ENCODE measurements at regions not wholly inside any gene's neighbourhood (a gene's known extent, or its start where the extent isn't known, plus 50 kb on each side); places are given as distances from the start of the nearest gene placed in this dataset.

DNA sequence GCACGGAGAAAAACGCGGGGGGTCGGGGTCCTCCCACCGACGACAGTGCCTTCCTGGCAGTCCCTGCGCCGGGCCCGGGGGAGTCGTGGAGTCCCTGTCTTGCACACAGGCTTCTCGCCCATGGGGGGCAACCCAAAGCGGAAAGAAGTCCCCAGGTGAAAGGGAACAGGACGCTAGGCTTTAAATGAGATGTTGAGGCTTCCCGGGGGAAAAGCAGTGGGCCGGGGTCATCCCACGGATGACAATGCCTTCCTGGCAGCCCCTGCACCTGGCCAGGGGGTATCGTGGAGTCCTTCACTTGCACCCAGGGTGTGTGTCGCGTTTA lies 162.9 kb upstream of the ALG10B start:
- H3K27me3 Mint-ChIP-seq: no peaks in the 10 kb centered on the region
- H3K36me3 Mint-ChIP-seq: no peaks in the 10 kb centered on the region
- ATAC-seq (ENCODE audit: low read depth in 2 of 2) (no peak), DNase-seq (no peak)
- Histone ChIP-seq H3K27me3 (ENCODE audit: control insufficient read depth, insufficient read depth, low read length) (no peaks in the 10 kb centered on the region), H3K36me3 (ENCODE audit: control insufficient read depth, insufficient read depth, low read length) (no peaks in the 10 kb centered on the region), H3K4me3 (ENCODE audit: low read depth, low read length) (no peak overlapping the region), H3K27ac (ENCODE audit: insufficient read depth, low read length, poor library complexity, severe bottlenecking) (no peak overlapping the region), H3K9me3 (ENCODE audit: control insufficient read depth in 2 of 2, low read length in 2 of 2) (peaks cover 0 to 22% of the 10 kb centered on the region in 2 experiments), H3K4me1 (ENCODE audit: control insufficient read depth, insufficient read depth, low read length, poor library complexity, severe bottlenecking) (no peaks in the 10 kb centered on the region)
- peaks cover 0 to 9% (median 1%) of the 10 kb centered on the region in 7 donors for H3K9me3 Mint-ChIP-seq
- no peaks in the 10 kb centered on the region for H3K4me1 Mint-ChIP-seq
- no peak overlapping the region for H3K4me3 Mint-ChIP-seq
- H3K27ac Mint-ChIP-seq: no peak overlapping the region

DNA sequence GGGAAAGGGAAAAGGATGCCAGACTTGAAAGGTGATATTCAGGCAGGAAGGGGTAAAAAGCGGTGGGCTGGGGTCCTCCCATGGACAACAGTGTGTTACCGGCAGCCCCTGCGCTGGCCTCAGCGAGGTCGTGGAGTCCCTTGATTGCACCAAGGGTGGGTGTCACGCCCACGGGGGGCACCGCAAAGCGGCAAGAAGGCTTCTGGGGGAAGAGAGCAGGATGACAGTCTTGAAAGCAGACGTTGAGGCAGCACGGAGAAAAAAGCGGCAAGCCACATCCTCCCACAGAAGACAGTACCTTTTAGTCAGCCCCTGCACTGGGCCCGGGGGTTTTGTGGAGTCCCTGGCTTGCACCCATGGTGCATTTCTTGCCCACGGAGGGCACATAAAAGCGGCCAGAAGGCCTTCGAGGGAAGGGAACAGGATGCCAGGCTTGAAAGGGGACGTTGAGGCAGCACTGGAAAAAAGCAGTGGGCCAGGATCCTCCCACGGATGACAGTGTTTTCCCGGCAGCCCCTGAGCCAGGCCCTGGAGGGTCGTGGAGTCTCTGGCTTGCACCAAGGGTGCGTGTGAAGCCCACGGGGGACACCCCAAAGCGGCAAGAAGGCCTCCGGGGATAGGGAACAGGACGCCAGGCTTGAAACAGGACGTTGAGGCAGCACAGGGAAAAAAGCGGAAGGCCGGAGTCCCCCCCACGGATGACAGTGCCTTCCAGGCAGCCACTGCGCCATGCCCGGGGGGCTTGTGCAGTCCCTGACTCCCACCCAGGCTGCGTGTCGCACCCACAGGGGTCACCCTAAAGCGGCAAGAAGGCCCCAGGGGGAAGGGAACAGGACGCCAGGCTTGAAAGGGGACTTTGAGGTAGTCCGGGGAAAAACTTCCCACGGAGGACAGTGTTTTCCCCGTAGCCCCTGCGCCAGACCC lies 162.2 kb upstream of the ALG10B start:
- no peak for DNase-seq
- no peaks in the 10 kb centered on the region for H3K27me3 ChIP-seq (ENCODE audit: control insufficient read depth, insufficient read depth, low read length)
- Mint-ChIP-seq H3K9me3 (peaks cover 0 to 7% (median 0%) of the 10 kb centered on the region in 7 donors), H3K4me3 (no peak overlapping the region), H3K27me3 (no peaks in the 10 kb centered on the region), H3K4me1 (no peaks in the 10 kb centered on the region), H3K27ac (no peak overlapping the region), H3K36me3 (no peaks in the 10 kb centered on the region)
- peaks cover 0 to 22% of the 10 kb centered on the region in 2 experiments for H3K9me3 ChIP-seq (ENCODE audit: control insufficient read depth in 2 of 2, low read length in 2 of 2)
- no peak overlapping the region for H3K27ac ChIP-seq (ENCODE audit: insufficient read depth, low read length, poor library complexity, severe bottlenecking)
- no peaks in the 10 kb centered on the region for H3K4me1 ChIP-seq (ENCODE audit: control insufficient read depth, insufficient read depth, low read length, poor library complexity, severe bottlenecking)
- H3K36me3 ChIP-seq (ENCODE audit: control insufficient read depth, insufficient read depth, low read length): no peaks in the 10 kb centered on the region
- H3K4me3 ChIP-seq (ENCODE audit: low read depth, low read length): no peak overlapping the region
- ATAC-seq (ENCODE audit: low read depth in 2 of 2): no peak

DNA sequence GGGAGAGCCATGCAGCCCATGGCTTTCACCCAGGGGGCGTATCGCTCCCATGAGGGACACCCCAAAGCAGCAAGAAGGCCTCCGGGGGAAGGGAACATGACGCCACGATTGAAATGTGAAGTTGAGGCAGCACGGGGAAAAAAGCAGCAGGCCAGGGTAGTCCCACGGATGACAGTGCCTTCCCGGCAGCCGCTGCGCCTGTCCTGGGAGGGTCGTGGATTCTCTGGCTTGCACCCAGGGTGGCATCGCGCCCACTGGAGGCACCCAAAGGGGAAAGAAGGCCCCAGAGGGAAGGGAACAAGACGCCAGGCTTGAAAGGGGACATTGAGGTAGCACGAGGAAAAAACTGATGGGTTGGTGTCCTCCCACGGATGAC lies 161.6 kb upstream of the ALG10B start:
- DNase-seq (no peak), ATAC-seq (ENCODE audit: low read depth in 2 of 2) (no peak)
- Mint-ChIP-seq H3K27me3 (no peaks in the 10 kb centered on the region), H3K4me3 (no peak overlapping the region), H3K9me3 (peaks cover 0 to 7% (median 0%) of the 10 kb centered on the region in 7 donors), H3K4me1 (no peaks in the 10 kb centered on the region), H3K27ac (no peak overlapping the region), H3K36me3 (no peaks in the 10 kb centered on the region)
- no peaks in the 10 kb centered on the region for H3K36me3 ChIP-seq (ENCODE audit: control insufficient read depth, insufficient read depth, low read length)
- H3K4me1 ChIP-seq (ENCODE audit: control insufficient read depth, insufficient read depth, low read length, poor library complexity, severe bottlenecking): no peaks in the 10 kb centered on the region
- H3K4me3 ChIP-seq (ENCODE audit: low read depth, low read length): no peak overlapping the region
- peaks cover 0 to 17% of the 10 kb centered on the region in 2 experiments for H3K9me3 ChIP-seq (ENCODE audit: control insufficient read depth in 2 of 2, low read length in 2 of 2)
- H3K27ac ChIP-seq (ENCODE audit: insufficient read depth, low read length, poor library complexity, severe bottlenecking): no peak overlapping the region
- no peaks in the 10 kb centered on the region for H3K27me3 ChIP-seq (ENCODE audit: control insufficient read depth, insufficient read depth, low read length)

DNA sequence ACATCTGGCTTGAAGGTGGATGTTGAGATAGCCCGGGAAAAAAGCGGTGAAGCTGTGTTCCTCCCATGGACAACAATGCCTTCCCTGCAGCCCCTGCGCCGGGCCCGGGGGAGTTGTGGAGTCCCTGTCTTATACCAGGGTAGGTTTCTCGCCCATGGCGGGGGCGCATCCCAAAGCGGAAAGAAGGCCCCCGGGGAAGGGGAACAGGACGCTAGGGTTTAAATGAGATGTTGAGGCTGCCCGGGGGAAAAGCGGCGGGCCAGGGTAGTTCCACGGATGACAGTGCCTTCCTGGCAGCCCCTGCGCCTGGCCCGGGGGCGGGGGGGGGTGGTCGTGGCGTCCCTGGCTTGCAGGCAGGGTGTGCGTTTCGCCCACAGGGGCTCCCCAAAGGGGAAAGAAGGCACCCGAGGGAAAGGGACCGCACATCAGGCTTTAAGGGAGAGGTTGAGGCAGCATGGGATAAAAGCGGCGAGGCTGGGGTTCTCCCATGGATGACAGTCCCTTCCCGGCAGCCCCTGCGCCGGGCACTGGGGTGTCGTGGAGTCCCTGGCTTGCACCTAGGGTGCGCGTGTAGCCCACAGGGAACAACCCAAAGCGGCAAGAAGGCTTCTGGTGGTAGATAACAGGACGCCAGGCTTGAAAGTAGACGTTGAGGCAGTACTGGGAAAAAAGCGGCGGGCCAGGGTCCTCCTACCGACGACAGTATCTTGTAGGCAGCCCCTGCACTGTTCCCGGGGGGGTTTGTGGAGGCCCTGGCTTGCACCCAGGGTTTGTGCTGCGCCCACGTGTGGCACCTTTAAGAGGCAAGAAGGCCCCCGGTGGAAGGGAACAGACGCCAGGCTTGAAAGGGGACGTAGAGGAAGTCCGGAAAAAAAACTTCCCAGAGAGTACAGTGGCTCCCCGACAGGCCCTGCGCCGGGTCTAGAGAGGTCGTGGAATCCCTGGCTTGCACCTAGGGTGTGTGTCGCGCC lies 160.8 kb upstream of the ALG10B start:
- no peaks in the 10 kb centered on the region for H3K36me3 ChIP-seq (ENCODE audit: control insufficient read depth, insufficient read depth, low read length)
- Mint-ChIP-seq H3K27ac (no peak overlapping the region), H3K9me3 (peaks cover 0 to 6% (median 0%) of the 10 kb centered on the region in 7 donors), H3K4me1 (no peaks in the 10 kb centered on the region), H3K36me3 (no peaks in the 10 kb centered on the region), H3K4me3 (no peak overlapping the region), H3K27me3 (no peaks in the 10 kb centered on the region)
- H3K27me3 ChIP-seq (ENCODE audit: control insufficient read depth, insufficient read depth, low read length): no peaks in the 10 kb centered on the region
- ATAC-seq (ENCODE audit: low read depth in 2 of 2): no peak
- H3K27ac ChIP-seq (ENCODE audit: insufficient read depth, low read length, poor library complexity, severe bottlenecking): no peak overlapping the region
- H3K4me1 ChIP-seq (ENCODE audit: control insufficient read depth, insufficient read depth, low read length, poor library complexity, severe bottlenecking): no peaks in the 10 kb centered on the region
- no peak overlapping the region for H3K4me3 ChIP-seq (ENCODE audit: low read depth, low read length)
- H3K9me3 ChIP-seq (ENCODE audit: control insufficient read depth in 2 of 2, low read length in 2 of 2): peaks cover 0 to 9% of the 10 kb centered on the region in 2 experiments
- DNase-seq: no peak

DNA sequence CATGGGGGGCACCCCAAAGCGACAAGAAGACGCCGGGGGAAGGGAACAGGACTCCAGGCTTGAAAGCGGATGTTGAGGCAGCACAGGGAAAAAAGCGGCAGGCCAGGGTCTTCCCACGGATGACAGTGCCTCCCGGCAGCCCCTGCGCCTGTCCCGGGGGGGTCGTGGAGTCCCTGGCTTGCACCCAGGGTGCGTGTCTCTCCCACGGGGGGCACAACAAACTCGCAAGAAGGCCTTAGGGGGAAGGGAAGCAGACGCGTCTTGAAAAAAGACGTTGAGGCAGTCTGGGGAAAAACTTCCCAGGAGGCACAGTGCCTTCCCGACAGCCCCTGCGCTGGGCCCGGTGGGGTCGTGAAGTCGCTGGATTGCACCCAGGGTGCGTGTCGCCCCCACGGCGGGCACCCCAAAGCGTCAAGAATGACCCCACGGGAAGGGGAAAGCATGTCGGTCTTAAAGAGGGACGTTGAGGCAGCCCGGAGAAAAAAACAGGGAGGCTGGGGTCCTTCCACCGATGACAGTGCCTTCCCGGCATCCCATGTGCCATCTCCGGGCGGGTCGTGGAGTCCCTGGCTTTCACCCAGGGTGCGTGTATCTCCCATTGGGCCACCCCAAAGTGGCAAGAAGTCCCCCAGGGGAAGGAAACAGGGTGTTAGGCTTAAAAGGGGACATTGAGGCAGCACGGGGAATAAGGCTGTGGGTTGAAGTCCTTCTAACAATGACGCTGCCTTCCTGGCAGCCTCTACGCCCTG lies 159.9 kb upstream of the ALG10B start:
- DNase-seq (no peak), ATAC-seq (ENCODE audit: low read depth in 2 of 2) (no peak)
- no peak overlapping the region for H3K4me3 ChIP-seq (ENCODE audit: low read depth, low read length)
- Mint-ChIP-seq H3K4me3 (no peak overlapping the region), H3K36me3 (no peaks in the 10 kb centered on the region), H3K27ac (no peak overlapping the region), H3K9me3 (peaks cover 0 to 4% (median 0%) of the 10 kb centered on the region in 7 donors), H3K4me1 (no peaks in the 10 kb centered on the region), H3K27me3 (no peaks in the 10 kb centered on the region)
- no peaks in the 10 kb centered on the region for H3K36me3 ChIP-seq (ENCODE audit: control insufficient read depth, insufficient read depth, low read length)
- H3K27me3 ChIP-seq (ENCODE audit: control insufficient read depth, insufficient read depth, low read length): no peaks in the 10 kb centered on the region
- H3K9me3 ChIP-seq (ENCODE audit: control insufficient read depth in 2 of 2, low read length in 2 of 2): peaks cover 0 to 14% of the 10 kb centered on the region in 2 experiments
- H3K4me1 ChIP-seq (ENCODE audit: control insufficient read depth, insufficient read depth, low read length, poor library complexity, severe bottlenecking): no peaks in the 10 kb centered on the region
- H3K27ac ChIP-seq (ENCODE audit: insufficient read depth, low read length, poor library complexity, severe bottlenecking): no peak overlapping the region

DNA sequence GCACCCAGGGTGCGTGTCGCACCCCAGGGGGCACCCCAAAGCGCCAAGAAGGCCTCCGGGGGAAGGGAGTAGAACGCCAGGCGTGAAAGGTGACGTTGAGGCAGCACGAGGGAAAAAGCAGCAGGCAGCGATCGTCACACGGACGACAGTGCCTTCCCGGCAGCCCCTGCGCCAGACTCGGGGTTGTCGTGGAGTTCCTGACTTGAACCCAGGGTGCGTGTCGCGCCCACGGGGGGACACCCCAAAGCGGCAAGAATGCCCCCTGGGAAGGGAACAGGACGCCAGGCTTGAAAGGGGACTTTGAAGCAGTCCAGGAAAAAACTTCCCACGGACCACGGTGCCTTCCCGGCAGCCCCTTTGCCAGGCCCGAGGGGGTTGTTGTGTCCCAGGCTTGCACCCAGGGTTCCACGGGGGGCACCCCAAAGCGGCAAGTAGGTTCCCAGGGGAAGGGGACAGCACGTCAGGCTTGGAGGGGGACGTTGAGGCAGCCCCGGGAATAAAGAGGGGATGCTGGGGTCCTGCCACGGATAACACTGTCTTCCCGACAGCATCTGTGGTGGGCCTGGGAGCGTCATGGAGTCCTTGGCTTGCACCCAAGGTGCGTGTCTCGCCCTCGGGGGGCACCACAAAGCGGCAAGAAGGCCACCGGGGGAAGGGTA lies 159.2 kb upstream of the ALG10B start:
- peaks cover 0 to 8% of the 10 kb centered on the region in 2 experiments for H3K9me3 ChIP-seq (ENCODE audit: control insufficient read depth in 2 of 2, low read length in 2 of 2)
- H3K27ac ChIP-seq (ENCODE audit: insufficient read depth, low read length, poor library complexity, severe bottlenecking): no peak overlapping the region
- no peak overlapping the region for H3K4me3 ChIP-seq (ENCODE audit: low read depth, low read length)
- ATAC-seq (ENCODE audit: low read depth in 2 of 2) (no peak), DNase-seq (no peak)
- no peaks in the 10 kb centered on the region for H3K4me1 Mint-ChIP-seq
- H3K27me3 ChIP-seq (ENCODE audit: control insufficient read depth, insufficient read depth, low read length): no peaks in the 10 kb centered on the region
- no peaks in the 10 kb centered on the region for H3K27me3 Mint-ChIP-seq
- H3K4me1 ChIP-seq (ENCODE audit: control insufficient read depth, insufficient read depth, low read length, poor library complexity, severe bottlenecking): no peaks in the 10 kb centered on the region
- peaks cover 0 to 5% (median 2%) of the 10 kb centered on the region in 7 donors for H3K9me3 Mint-ChIP-seq
- H3K36me3 Mint-ChIP-seq: no peaks in the 10 kb centered on the region
- no peak overlapping the region for H3K4me3 Mint-ChIP-seq
- no peaks in the 10 kb centered on the region for H3K36me3 ChIP-seq (ENCODE audit: control insufficient read depth, insufficient read depth, low read length)
- no peak overlapping the region for H3K27ac Mint-ChIP-seq

DNA sequence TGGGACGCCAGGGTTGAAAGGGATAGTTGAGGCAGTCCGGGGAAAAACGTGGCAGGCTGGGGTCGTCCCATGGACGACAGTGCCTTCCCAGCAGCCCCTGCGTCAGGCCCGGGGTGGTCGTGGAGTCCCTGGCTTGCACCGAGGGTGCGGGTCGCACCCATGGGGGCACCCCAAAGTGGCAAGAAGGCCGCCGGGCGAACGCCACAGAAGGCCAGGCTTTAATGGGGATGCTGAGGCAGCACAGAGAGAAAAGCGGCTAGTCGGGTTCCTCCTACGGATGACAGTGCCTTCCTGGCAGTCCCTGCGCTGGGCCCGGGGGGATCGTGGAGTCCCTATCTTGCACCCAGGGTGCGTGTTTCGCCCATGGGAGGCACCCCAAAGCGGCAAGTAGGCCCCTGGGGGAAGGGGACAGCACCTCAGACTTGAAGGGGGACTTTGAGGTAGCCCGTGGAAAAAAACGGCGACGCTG lies 158.6 kb upstream of the ALG10B start:
- H3K9me3 Mint-ChIP-seq: peaks cover 0 to 7% (median 2%) of the 10 kb centered on the region in 7 donors
- no peaks in the 10 kb centered on the region for H3K36me3 ChIP-seq (ENCODE audit: control insufficient read depth, insufficient read depth, low read length)
- no peak overlapping the region for H3K27ac ChIP-seq (ENCODE audit: insufficient read depth, low read length, poor library complexity, severe bottlenecking)
- ATAC-seq (ENCODE audit: low read depth in 2 of 2): no peak
- no peak for DNase-seq
- H3K36me3 Mint-ChIP-seq: no peaks in the 10 kb centered on the region
- no peaks in the 10 kb centered on the region for H3K27me3 Mint-ChIP-seq
- no peaks in the 10 kb centered on the region for H3K4me1 Mint-ChIP-seq
- no peaks in the 10 kb centered on the region for H3K27me3 ChIP-seq (ENCODE audit: control insufficient read depth, insufficient read depth, low read length)
- H3K4me3 Mint-ChIP-seq: no peak overlapping the region
- peaks cover 0 to 6% of the 10 kb centered on the region in 2 experiments for H3K9me3 ChIP-seq (ENCODE audit: control insufficient read depth in 2 of 2, low read length in 2 of 2)
- no peak overlapping the region for H3K4me3 ChIP-seq (ENCODE audit: low read depth, low read length)
- H3K4me1 ChIP-seq (ENCODE audit: control insufficient read depth, insufficient read depth, low read length, poor library complexity, severe bottlenecking): no peaks in the 10 kb centered on the region
- no peak overlapping the region for H3K27ac Mint-ChIP-seq
